OCI-LY7 (cell line): ENCODE measurements at regions not wholly inside any gene's neighbourhood (a gene's known extent, or its start where the extent isn't known, plus 50 kb on each side); places are given as distances from the start of the nearest gene placed in this dataset.

ENCODE experiments used
- BruUV-seq: library from RNA; stranded (reverse); fragments of 400-500 nt; replicated peaks from 2 replicates; lab custom pipeline; 2021; lab: Mats Ljungman, UMichigan
- CTCF ChIA-PET: fragments of 300-600 bp; sonication (Branson Sonifier 250); formaldehyde crosslinking; loops from one replicate; lab custom pipeline; 2022; ENCODE audit warnings: antibody characterized with exemption; ENCODE audit not compliant: unreplicated experiment; lab: Charles Lee
- POLR2A ChIA-PET: fragments of 300-600 bp; sonication (Branson Sonifier 250); formaldehyde crosslinking; loops from one replicate; lab custom pipeline; 2022; ENCODE audit warnings: antibody characterized with exemption; lab: Charles Lee
- DNase-seq: peaks from one replicate; pipeline ENCODE4 v3.0.0-alpha.2; 2015; ENCODE audit warnings: low spot score
- H2AFZ ChIP-seq: fragments of 200-600 bp; sonication (generic), shearing (Covaris generic); 2 replicates; pipeline ENCODE4 v1.6.1; 2014; ENCODE audit warnings: mild to moderate bottlenecking, antibody characterized with exemption, low read length, moderate library complexity
- H3K27ac ChIP-seq: fragments of 200-600 bp; sonication (generic); 2 replicates; pipeline ENCODE4 v1.5.1; 2014; ENCODE audit warnings: mixed run types, low read depth, mild to moderate bottlenecking, moderate library complexity, low read length, inconsistent platforms; ENCODE audit not compliant: poor library complexity, severe bottlenecking
- H3K36me3 ChIP-seq: fragments of 200-600 bp; sonication (generic); 2 replicates; pipeline ENCODE4 v1.6.1; 2014; ENCODE audit warnings: mild to moderate bottlenecking, antibody characterized with exemption, low read length, moderate library complexity, mixed read lengths; ENCODE audit not compliant: insufficient read depth
- H3K4me1 ChIP-seq: fragments of 200-600 bp; sonication (generic); 2 replicates; pipeline ENCODE4 v1.5.1; 2014; ENCODE audit warnings: mild to moderate bottlenecking, low read length; ENCODE audit not compliant: insufficient read depth, poor library complexity, severe bottlenecking
- H3K4me2 ChIP-seq: fragments of 200-600 bp; sonication (generic); 2 replicates; pipeline ENCODE4 v1.6.1; 2014; ENCODE audit warnings: mild to moderate bottlenecking, low read length
- H3K4me3 ChIP-seq: fragments of 200-600 bp; sonication (generic); 2 replicates; pipeline ENCODE4 v1.5.1; 2014; ENCODE audit warnings: mild to moderate bottlenecking, low read depth, low read length; ENCODE audit not compliant: poor library complexity, severe bottlenecking
- H3K79me2 ChIP-seq: fragments of 200-600 bp; sonication (generic); 2 replicates; pipeline ENCODE4 v1.6.1; 2016; ENCODE audit warnings: low read depth, mild to moderate bottlenecking, low read length, moderate library complexity, mixed read lengths; ENCODE audit not compliant: insufficient read depth
- H3K9me2 ChIP-seq: fragments of 200-600 bp; sonication (generic); 2 replicates; pipeline ENCODE4 v1.6.1; 2016; ENCODE audit warnings: mild to moderate bottlenecking, low read length, mixed read lengths; ENCODE audit not compliant: insufficient read depth
- H3K9me3 ChIP-seq: fragments of 200-600 bp; sonication (generic); 2 replicates; pipeline ENCODE4 v1.6.1; 2014; ENCODE audit warnings: mild to moderate bottlenecking, mixed run types, low read length, mixed read lengths
- H4K20me1 ChIP-seq: fragments of 200-600 bp; sonication (generic); 2 replicates; pipeline ENCODE4 v1.6.1; 2014; ENCODE audit warnings: mild to moderate bottlenecking, antibody characterized with exemption, low read length, moderate library complexity, mixed read lengths; ENCODE audit not compliant: insufficient read depth
- EZH2phosphoT487 ChIP-seq: fragments of 200-600 bp; sonication (generic); IDR thresholded peaks from 2 replicates; pipeline ENCODE4 v1.6.1; 2018; ENCODE audit warnings: low read depth, borderline replicate concordance, mild to moderate bottlenecking, mixed run types, antibody characterized with exemption, low read length, moderate library complexity, mixed read lengths
- intact Hi-C: fragments of 100-400 bp; cut with micrococcal nuclease; formaldehyde crosslinking; loops from one replicate; pipeline ENCODE4 v1.10.0; 2022; ENCODE audit not compliant: unreplicated experiment
- TF ChIP-seq, protein P1 (sequence below): fragments of 200-600 bp; sonication (generic); conservative IDR thresholded peaks from 2 replicates; pipeline ENCODE4 v1.5.1; 2014; ENCODE audit warnings: mild to moderate bottlenecking, antibody characterized with exemption, low read length, moderate library complexity, mixed read lengths

DNA sequence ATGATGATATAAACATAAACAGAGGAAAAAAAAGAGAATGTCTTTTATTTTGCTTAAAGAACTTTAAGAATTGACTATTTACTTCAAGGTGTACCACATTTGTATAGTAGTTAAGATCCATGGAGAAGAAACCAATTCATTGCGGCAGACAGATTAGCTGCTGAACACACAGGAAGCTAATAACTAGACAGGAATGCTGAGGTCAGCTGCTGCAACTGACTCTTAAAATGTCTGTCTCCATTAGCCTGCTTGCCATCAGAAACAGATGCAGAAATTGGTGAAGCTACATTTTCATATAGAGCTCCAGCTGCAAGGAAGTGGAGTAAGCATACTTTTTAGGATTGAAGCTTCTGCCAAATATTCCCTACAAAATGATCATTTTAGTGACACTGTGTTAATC is 939.5 kb downstream of the EPHA7 start:
- H3K9me2 ChIP-seq: no peaks in the 10 kb centered on the region
- no peaks in the 10 kb centered on the region for H3K36me3 ChIP-seq
- no peaks in the 10 kb centered on the region for H3K9me3 ChIP-seq
- H4K20me1 ChIP-seq: no peaks in the 10 kb centered on the region
- POLR2A ChIA-PET: interaction anchor here (0.6 to 0.7 kb wide), 2 partner anchors 32 to 700 kb away, joined by 3 read pairs; no protein-coding TSS in a partner anchor
- H3K79me2 ChIP-seq: no peaks in the 10 kb centered on the region
- TF ChIP-seq EZH2phosphoT487: no peak
- TF ChIP-seq, protein P1, sequence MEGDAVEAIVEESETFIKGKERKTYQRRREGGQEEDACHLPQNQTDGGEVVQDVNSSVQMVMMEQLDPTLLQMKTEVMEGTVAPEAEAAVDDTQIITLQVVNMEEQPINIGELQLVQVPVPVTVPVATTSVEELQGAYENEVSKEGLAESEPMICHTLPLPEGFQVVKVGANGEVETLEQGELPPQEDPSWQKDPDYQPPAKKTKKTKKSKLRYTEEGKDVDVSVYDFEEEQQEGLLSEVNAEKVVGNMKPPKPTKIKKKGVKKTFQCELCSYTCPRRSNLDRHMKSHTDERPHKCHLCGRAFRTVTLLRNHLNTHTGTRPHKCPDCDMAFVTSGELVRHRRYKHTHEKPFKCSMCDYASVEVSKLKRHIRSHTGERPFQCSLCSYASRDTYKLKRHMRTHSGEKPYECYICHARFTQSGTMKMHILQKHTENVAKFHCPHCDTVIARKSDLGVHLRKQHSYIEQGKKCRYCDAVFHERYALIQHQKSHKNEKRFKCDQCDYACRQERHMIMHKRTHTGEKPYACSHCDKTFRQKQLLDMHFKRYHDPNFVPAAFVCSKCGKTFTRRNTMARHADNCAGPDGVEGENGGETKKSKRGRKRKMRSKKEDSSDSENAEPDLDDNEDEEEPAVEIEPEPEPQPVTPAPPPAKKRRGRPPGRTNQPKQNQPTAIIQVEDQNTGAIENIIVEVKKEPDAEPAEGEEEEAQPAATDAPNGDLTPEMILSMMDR: no peak
- BruUV-seq: no TSS peak
- no peaks in the 10 kb centered on the region for H3K4me1 ChIP-seq
- no peak overlapping the region for H3K4me3 ChIP-seq
- H3K27ac ChIP-seq: no peak overlapping the region
- no peak for DNase-seq
- intact Hi-C loops: no loop called here
- no peak overlapping the region for H2AFZ ChIP-seq
- CTCF ChIA-PET: no interaction called here
- no peak overlapping the region for H3K4me2 ChIP-seq

DNA sequence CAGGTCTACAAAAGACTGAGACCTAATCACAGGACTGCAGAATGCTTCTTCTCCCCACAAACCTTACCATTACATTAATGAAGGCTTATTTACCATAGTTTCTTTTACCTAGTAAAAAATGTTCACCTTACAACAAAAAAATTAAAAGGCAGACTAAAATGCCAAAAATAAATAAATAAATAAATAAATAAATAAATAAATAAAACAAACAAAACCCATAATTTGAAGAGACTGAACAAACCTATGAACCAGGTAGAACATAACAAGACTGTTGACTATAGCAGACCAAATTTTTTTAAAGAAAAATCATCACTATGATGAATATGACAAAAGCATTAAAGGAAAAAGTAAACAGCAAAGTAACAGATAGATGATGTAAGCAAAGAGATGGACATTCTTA is 946.3 kb downstream of the EPHA7 start:
- Histone ChIP-seq H3K4me2 (no peak overlapping the region), H3K9me3 (no peaks in the 10 kb centered on the region), H3K27ac (no peak overlapping the region), H3K4me1 (no peaks in the 10 kb centered on the region), H3K36me3 (no peaks in the 10 kb centered on the region), H3K79me2 (no peaks in the 10 kb centered on the region), H3K9me2 (no peaks in the 10 kb centered on the region), H3K4me3 (no peak overlapping the region), H4K20me1 (no peaks in the 10 kb centered on the region), H2AFZ (no peak overlapping the region)
- DNase-seq: no peak
- BruUV-seq: no TSS peak
- no peak for TF ChIP-seq EZH2phosphoT487
- TF ChIP-seq, protein P1: no peak
- ChIA-PET POLR2A (no interaction called here), CTCF (no interaction called here)
- intact Hi-C loops: no loop called here

DNA sequence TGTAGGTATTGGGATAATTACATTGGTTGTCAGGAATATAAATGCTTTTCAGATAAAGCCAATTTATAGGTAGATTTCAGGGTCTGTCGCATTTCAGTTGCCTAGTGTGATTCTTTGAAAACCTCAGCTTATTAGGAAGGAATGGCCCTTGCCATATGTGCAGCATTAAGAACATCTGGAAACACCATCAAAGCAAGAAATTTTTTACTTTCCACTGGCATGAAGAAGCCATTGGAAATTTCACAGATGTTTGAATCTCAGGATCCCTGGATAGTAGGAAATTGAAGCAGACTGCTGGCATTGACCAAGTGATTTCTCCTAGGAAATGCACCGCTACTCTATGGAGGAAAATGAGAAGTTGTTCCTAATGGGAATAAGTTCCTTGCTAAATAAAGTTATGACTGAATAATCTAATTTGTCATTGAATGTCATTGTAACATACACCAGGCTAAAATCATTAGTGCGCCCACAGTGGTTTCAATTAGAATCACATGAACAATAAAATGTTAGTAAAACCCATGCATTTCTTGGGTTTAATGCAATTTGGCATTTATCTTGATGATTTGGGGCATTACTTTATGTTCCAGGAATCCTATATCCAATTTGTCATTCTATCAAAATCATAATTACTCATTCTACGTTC is 950.1 kb downstream of the EPHA7 start:
- Histone ChIP-seq H3K9me3 (no peaks in the 10 kb centered on the region), H3K4me1 (no peaks in the 10 kb centered on the region), H2AFZ (no peak overlapping the region), H3K4me3 (no peak overlapping the region), H3K79me2 (no peaks in the 10 kb centered on the region), H3K9me2 (no peaks in the 10 kb centered on the region), H3K36me3 (no peaks in the 10 kb centered on the region), H3K27ac (no peak overlapping the region), H3K4me2 (no peak overlapping the region), H4K20me1 (no peaks in the 10 kb centered on the region)
- ChIA-PET POLR2A (no interaction called here), CTCF (no interaction called here)
- intact Hi-C loops: no loop called here
- BruUV-seq: no TSS peak
- no peak for DNase-seq
- TF ChIP-seq, protein P1: no peak
- TF ChIP-seq EZH2phosphoT487: no peak
